ENCODE measurements at regions not wholly inside any gene's neighbourhood (a gene's known extent, or its start where the extent isn't known, plus 50 kb on each side); places are given as distances from the start of the nearest gene placed in this dataset.

- no peak overlapping the region for H3K4me3 Mint-ChIP-seq
- no peaks in the 10 kb centered on the region for H3K9me3 Mint-ChIP-seq
- peaks cover 7% of the 10 kb centered on the region for H3K36me3 Mint-ChIP-seq (ENCODE audit: insufficient read depth)
- no peak for DNase-seq
- H3K27ac Mint-ChIP-seq = peak overlapping the region in 1 of 2 donors; percentile 31
- H3K27me3 Mint-ChIP-seq = no peaks in the 10 kb centered on the region
- no peak for ATAC-seq (replicated peaks)
- peaks cover 27 to 28% of the 10 kb centered on the region in 2 donors for H3K4me1 Mint-ChIP-seq (ENCODE audit: low read depth in 2 of 2)
Measured at GRCh38 chr2:111702804-111703196, 181.2 kb downstream of the ANAPC1 start.

GRCh38 chr2:111703759-111704158 lies 180.2 kb downstream of the ANAPC1 start:
- H3K4me1 Mint-ChIP-seq (ENCODE audit: low read depth in 2 of 2) = peaks cover 24% of the 10 kb centered on the region in 2 donors
- no peak overlapping the region for H3K4me3 Mint-ChIP-seq
- H3K27me3 Mint-ChIP-seq = no peaks in the 10 kb centered on the region
- H3K36me3 Mint-ChIP-seq (ENCODE audit: insufficient read depth) = peaks cover 3% of the 10 kb centered on the region
- H3K9me3 Mint-ChIP-seq = no peaks in the 10 kb centered on the region
- ATAC-seq (replicated peaks) = no peak
- no peak overlapping the region for H3K27ac Mint-ChIP-seq
- DNase-seq = no peak

DNA sequence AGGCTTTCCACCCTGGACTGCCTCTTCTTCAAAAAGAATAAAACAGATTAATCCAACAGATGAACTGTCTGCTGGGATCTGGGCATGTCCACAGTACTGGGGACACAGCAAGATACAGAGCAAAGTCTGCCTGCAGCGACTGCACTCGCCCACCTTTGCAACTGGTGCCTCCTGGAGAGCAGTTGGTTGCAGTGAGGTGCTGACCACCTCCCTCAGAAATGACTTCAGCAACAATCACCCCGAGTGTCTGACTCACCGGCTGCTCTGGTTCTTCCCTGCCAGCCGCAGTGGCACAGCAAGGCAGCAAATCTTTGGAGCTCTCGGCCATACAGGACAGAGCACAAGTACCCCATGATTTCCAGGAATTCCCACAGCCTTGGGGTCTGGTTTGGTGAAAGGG lies 179.7 kb downstream of the ANAPC1 start:
- H3K36me3 Mint-ChIP-seq (ENCODE audit: insufficient read depth) = no peaks in the 10 kb centered on the region

DNA sequence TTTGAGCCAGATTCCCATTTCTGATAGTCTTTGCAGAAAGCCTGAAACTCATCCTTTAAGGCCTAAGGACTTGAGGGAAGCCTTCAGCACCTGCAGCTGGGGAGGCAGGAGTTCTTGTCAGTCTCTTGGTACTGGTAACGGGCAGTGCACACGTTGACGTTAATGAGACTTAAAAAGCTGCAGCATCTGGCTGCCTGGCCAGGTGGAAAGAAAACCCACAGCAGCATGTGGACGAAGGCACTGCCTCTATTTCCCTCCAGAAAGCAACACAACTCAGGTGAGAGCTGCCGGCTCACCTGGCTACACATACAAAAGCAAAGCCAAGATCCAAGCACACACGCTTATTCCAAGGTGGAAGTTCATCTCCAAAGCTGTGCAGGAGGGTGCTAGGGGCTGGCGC lies 178.8 kb downstream of the ANAPC1 start:
- ATAC-seq (replicated peaks) = no peak
- H3K4me3 Mint-ChIP-seq = no peak overlapping the region
- DNase-seq = no peak
- no peaks in the 10 kb centered on the region for H3K27me3 Mint-ChIP-seq
- peaks cover 16 to 18% of the 10 kb centered on the region in 2 donors for H3K4me1 Mint-ChIP-seq (ENCODE audit: low read depth in 2 of 2)
- no peaks in the 10 kb centered on the region for H3K9me3 Mint-ChIP-seq
- no peaks in the 10 kb centered on the region for H3K36me3 Mint-ChIP-seq (ENCODE audit: insufficient read depth)
- peak overlapping the region; percentile 25 to 68 for H3K27ac Mint-ChIP-seq

More for the DNA sequence above, 179.7 kb downstream of the ANAPC1 start:
- Mint-ChIP-seq H3K9me3 (no peaks in the 10 kb centered on the region), H3K4me3 (no peak overlapping the region), H3K27me3 (no peaks in the 10 kb centered on the region), H3K27ac (no peak overlapping the region), H3K4me1 (ENCODE audit: low read depth in 2 of 2) (peaks cover 19% of the 10 kb centered on the region in 2 donors)
- no peak for ATAC-seq (replicated peaks)
- no peak for DNase-seq

GRCh38 chr2:111705711-111706336 lies 178.2 kb downstream of the ANAPC1 start:
- H3K9me3 Mint-ChIP-seq = no peaks in the 10 kb centered on the region
- no peak overlapping the region for H3K4me3 Mint-ChIP-seq

GRCh38 chr2:111706481-111707001 lies 177.5 kb downstream of the ANAPC1 start:
- H3K27ac Mint-ChIP-seq = no peak overlapping the region
- no peaks in the 10 kb centered on the region for H3K36me3 Mint-ChIP-seq (ENCODE audit: insufficient read depth)
- no peaks in the 10 kb centered on the region for H3K27me3 Mint-ChIP-seq
- ATAC-seq (replicated peaks) = no peak
- no peaks in the 10 kb centered on the region for H3K9me3 Mint-ChIP-seq
- no peak overlapping the region for H3K4me3 Mint-ChIP-seq
- peaks cover 16 to 17% of the 10 kb centered on the region in 2 donors for H3K4me1 Mint-ChIP-seq (ENCODE audit: low read depth in 2 of 2)
- no peak for DNase-seq

More at GRCh38 chr2:111705711-111706336, 178.2 kb downstream of the ANAPC1 start:
- DNase-seq = no peak
- ATAC-seq (replicated peaks) = peak; percentile 72
- peak overlapping the region; percentile 25 to 68 for H3K27ac Mint-ChIP-seq
- H3K36me3 Mint-ChIP-seq (ENCODE audit: insufficient read depth) = no peaks in the 10 kb centered on the region
- H3K4me1 Mint-ChIP-seq (ENCODE audit: low read depth in 2 of 2) = peaks cover 16 to 18% of the 10 kb centered on the region in 2 donors
- H3K27me3 Mint-ChIP-seq = no peaks in the 10 kb centered on the region

DNA sequence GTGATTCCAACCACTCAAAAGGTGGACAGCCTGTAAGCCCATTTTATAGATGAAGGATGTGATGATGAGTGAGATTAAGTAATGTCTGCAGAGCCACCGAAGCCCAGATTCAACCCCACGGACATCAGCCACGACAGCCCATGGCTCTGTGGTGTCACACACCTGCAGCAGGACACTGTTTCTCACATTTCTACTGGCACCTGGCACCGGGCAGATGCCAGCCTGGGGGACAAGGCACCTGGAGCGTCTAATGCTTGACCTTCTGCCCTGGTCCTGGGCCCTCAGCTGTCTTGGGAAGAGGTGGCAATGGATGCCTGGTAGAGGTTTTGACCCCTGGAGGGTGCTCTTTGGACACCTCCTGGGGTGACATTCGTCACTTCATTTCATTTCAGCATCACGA lies 176.3 kb downstream of the ANAPC1 start:
- no peaks in the 10 kb centered on the region for H3K36me3 Mint-ChIP-seq (ENCODE audit: insufficient read depth)
- no peak for DNase-seq
- no peak overlapping the region for H3K27ac Mint-ChIP-seq
- H3K27me3 Mint-ChIP-seq = no peaks in the 10 kb centered on the region
- H3K4me1 Mint-ChIP-seq (ENCODE audit: low read depth in 2 of 2) = peaks cover 7 to 8% of the 10 kb centered on the region in 2 donors
- no peak for ATAC-seq (replicated peaks)
- no peaks in the 10 kb centered on the region for H3K9me3 Mint-ChIP-seq
- H3K4me3 Mint-ChIP-seq = no peak overlapping the region

DNA sequence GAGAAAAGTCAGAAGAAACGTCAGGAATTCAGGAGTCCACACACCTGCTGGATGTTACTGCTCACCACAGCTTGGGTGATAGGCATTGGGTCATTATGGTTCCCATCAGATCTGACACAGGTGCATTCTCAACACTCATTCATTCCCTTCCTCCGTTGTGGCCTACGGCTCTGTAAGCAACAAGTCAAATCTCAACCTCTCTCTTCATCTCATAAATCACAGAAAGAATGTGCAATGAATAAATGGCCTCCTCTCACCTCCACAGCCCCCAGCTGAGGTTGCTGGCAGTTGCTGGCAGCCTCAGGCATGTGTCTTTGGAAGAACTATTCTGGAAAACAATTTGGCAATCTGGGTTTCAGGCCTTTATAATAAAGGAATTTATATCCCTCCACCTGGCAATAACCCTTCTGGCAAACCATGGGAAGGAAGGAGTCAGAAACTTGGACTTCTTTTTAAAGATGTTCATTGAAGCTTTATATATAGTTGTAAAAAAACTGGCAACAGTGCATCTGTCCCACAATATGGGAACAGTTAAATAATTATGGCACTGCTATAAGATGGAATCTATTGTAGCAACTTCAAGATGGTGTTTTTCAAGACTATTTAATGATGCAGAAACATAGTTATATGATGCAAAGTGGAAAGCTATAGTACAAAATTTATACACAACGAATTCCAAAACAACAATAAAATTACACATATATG lies 175.4 kb downstream of the ANAPC1 start:
- Mint-ChIP-seq H3K27ac (no peak overlapping the region), H3K4me3 (no peak overlapping the region), H3K27me3 (no peaks in the 10 kb centered on the region), H3K36me3 (ENCODE audit: insufficient read depth) (no peaks in the 10 kb centered on the region), H3K9me3 (no peaks in the 10 kb centered on the region), H3K4me1 (ENCODE audit: low read depth in 2 of 2) (peaks cover 7 to 8% of the 10 kb centered on the region in 2 donors)
- ATAC-seq (replicated peaks) = no peak
- no peak for DNase-seq

- Mint-ChIP-seq H3K4me1 (ENCODE audit: low read depth in 2 of 2) (peaks cover 7 to 8% of the 10 kb centered on the region in 2 donors), H3K9me3 (no peaks in the 10 kb centered on the region), H3K4me3 (no peak overlapping the region), H3K27ac (no peak overlapping the region), H3K36me3 (ENCODE audit: insufficient read depth) (peaks cover 3% of the 10 kb centered on the region), H3K27me3 (no peaks in the 10 kb centered on the region)
- DNase-seq = no peak
- no peak for ATAC-seq (replicated peaks)
Measured at GRCh38 chr2:111709321-111709720, 174.7 kb downstream of the ANAPC1 start.

GRCh38 chr2:111710085-111710484 lies 173.9 kb downstream of the ANAPC1 start:
- peaks cover 3% of the 10 kb centered on the region for H3K36me3 Mint-ChIP-seq (ENCODE audit: insufficient read depth)
- no peaks in the 10 kb centered on the region for H3K27me3 Mint-ChIP-seq
- H3K4me1 Mint-ChIP-seq (ENCODE audit: low read depth in 2 of 2) = peaks cover 7 to 8% of the 10 kb centered on the region in 2 donors
- DNase-seq = no peak
- ATAC-seq (replicated peaks) = no peak
- no peak overlapping the region for H3K27ac Mint-ChIP-seq
- H3K9me3 Mint-ChIP-seq = no peaks in the 10 kb centered on the region
- H3K4me3 Mint-ChIP-seq = no peak overlapping the region

GRCh38 chr2:111710613-111711012 lies 173.4 kb downstream of the ANAPC1 start:
- no peak for DNase-seq
- Mint-ChIP-seq H3K36me3 (ENCODE audit: insufficient read depth) (peaks cover 3% of the 10 kb centered on the region), H3K27ac (peak overlapping the region in 1 of 2 donors; percentile 41), H3K4me1 (ENCODE audit: low read depth in 2 of 2) (peaks cover 5% of the 10 kb centered on the region in 2 donors), H3K4me3 (no peak overlapping the region), H3K9me3 (no peaks in the 10 kb centered on the region), H3K27me3 (no peaks in the 10 kb centered on the region)
- ATAC-seq (replicated peaks) = no peak

DNA sequence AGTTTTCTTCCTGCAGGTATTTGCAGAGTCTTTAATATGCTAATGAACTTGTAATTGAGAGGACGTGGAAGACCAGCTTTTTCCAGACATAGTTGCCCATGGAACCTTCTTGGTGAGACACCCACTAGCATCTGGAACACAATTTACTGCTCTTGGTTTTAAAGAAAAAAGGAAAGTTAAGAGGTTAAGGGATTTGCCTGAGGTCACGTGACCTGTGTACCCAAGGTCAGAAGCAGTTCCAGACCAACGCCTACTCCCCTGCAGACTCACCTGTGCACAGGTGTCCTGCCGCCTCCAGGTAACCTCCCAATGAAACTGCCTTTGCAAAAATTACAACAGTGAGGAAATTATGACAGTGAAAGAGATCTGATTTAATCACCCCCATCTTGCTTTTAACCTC lies 172.7 kb downstream of the ANAPC1 start:
- DNase-seq (no peak), ATAC-seq (replicated peaks) (no peak)
- peaks cover 3% of the 10 kb centered on the region for H3K36me3 Mint-ChIP-seq (ENCODE audit: insufficient read depth)
- peaks cover 0 to 2% of the 10 kb centered on the region in 2 donors for H3K4me1 Mint-ChIP-seq (ENCODE audit: low read depth in 2 of 2)
- H3K27ac Mint-ChIP-seq = peak overlapping the region in 1 of 2 donors; percentile 41
- H3K27me3 Mint-ChIP-seq = no peaks in the 10 kb centered on the region
- H3K4me3 Mint-ChIP-seq = no peak overlapping the region
- no peaks in the 10 kb centered on the region for H3K9me3 Mint-ChIP-seq

DNA sequence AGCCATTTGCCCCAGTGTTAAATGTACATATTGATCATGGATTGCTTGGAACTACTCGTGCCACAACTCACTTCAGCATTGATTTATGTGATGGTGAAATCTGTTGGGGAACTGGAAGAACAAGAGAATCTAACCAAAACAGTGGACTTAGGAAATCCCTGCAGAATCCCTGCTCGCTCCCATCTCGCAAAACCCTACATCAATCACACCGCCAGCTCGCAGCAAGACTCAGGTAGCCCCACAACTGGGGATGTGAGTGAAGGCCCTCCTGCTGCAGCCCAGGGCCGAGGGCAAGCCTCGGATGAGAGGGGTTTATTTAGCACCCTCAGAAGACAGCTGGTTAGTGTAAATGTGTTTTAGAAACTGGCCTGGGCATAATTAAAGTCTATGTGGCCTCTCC lies 171.6 kb downstream of the ANAPC1 start:
- ATAC-seq (replicated peaks) (no peak), DNase-seq (no peak)
- Mint-ChIP-seq H3K4me1 (ENCODE audit: low read depth in 2 of 2) (peaks cover 0 to 2% of the 10 kb centered on the region in 2 donors), H3K9me3 (no peaks in the 10 kb centered on the region), H3K4me3 (no peak overlapping the region), H3K27me3 (no peaks in the 10 kb centered on the region), H3K27ac (no peak overlapping the region), H3K36me3 (ENCODE audit: insufficient read depth) (peaks cover 7% of the 10 kb centered on the region)

- peaks cover 0 to 2% of the 10 kb centered on the region in 2 donors for H3K4me1 Mint-ChIP-seq (ENCODE audit: low read depth in 2 of 2)
- H3K4me3 Mint-ChIP-seq = no peak overlapping the region
- H3K9me3 Mint-ChIP-seq = no peaks in the 10 kb centered on the region
- H3K27me3 Mint-ChIP-seq = no peaks in the 10 kb centered on the region
- ATAC-seq (replicated peaks) (no peak), DNase-seq (no peak)
- no peak overlapping the region for H3K27ac Mint-ChIP-seq
- H3K36me3 Mint-ChIP-seq (ENCODE audit: insufficient read depth) = peaks cover 7% of the 10 kb centered on the region
Measured at GRCh38 chr2:111712940-111713515, 171.0 kb downstream of the ANAPC1 start.

Data from effector memory CD8-positive, alpha-beta T cell (primary cell).